Peyer's patch (tissue), 4 donors: ENCODE measurements at regions not wholly inside any gene's neighbourhood (a gene's known extent, or its start where the extent isn't known, plus 50 kb on each side); places are given as distances from the start of the nearest gene placed in this dataset.

Source experiments
- POLR2A ChIP-seq, 2 donors: fragments of 450-650 bp; IDR thresholded peaks; one replicate each; pipeline ENCODE4 v1.5.1; 2017; ENCODE audit warnings: antibody characterized with exemption in 2 of 2, mild to moderate bottlenecking in 2 of 2, moderate library complexity in 2 of 2
- TF ChIP-seq, protein P1 (sequence below), 6 experiments: fragments of 450-650 bp in 4 of 6; fragments of 200-600 bp in 2 of 6; sonication (generic) in 1 of 6; IDR thresholded peaks; one replicate each; pipeline ENCODE4 v1.5.1; 2017 to 2019; ENCODE audit warnings: antibody characterized with exemption in 6 of 6, mild to moderate bottlenecking in 3 of 6, moderate library complexity in 1 of 6

DNA sequence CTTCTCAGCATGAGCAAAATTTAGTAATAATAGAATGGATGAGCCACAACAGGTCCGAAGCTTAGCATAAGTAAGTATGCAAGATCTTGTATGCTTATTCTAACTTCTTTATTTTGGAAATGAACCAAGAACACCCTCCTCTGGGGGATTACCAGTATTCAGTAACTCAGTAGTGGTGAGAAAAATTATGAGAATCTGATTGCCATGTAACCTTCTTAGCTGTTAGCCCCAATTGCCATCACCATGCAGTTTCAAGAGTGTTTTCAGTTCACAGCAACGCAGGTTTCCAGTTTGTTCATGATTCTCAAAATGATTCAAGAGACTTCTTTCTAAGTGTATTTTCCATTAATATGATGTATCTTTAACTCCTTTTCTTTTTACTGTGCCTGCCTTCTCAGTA lies 1507.6 kb upstream of the SEL1L start:
- TF ChIP-seq, protein P1, sequence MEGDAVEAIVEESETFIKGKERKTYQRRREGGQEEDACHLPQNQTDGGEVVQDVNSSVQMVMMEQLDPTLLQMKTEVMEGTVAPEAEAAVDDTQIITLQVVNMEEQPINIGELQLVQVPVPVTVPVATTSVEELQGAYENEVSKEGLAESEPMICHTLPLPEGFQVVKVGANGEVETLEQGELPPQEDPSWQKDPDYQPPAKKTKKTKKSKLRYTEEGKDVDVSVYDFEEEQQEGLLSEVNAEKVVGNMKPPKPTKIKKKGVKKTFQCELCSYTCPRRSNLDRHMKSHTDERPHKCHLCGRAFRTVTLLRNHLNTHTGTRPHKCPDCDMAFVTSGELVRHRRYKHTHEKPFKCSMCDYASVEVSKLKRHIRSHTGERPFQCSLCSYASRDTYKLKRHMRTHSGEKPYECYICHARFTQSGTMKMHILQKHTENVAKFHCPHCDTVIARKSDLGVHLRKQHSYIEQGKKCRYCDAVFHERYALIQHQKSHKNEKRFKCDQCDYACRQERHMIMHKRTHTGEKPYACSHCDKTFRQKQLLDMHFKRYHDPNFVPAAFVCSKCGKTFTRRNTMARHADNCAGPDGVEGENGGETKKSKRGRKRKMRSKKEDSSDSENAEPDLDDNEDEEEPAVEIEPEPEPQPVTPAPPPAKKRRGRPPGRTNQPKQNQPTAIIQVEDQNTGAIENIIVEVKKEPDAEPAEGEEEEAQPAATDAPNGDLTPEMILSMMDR (IDR thresholded peaks at IDR 0.05) = no peak
- TF ChIP-seq POLR2A (IDR thresholded peaks at IDR 0.05) = no peak
